ENCODE measurements at regions not wholly inside any gene's neighbourhood (a gene's known extent, or its start where the extent isn't known, plus 50 kb on each side); places are given as distances from the start of the nearest gene placed in this dataset.

- no peaks in the 10 kb centered on the region for H3K36me3 ChIP-seq (ENCODE audit: insufficient read depth, low read length)
- no peak overlapping the region for H2AFZ ChIP-seq (ENCODE audit: low read depth, low read length)
- no peaks in the 10 kb centered on the region for H3K9me3 ChIP-seq (ENCODE audit: low read length)
- no peaks in the 10 kb centered on the region for H3K79me2 ChIP-seq (replicated peaks; ENCODE audit: insufficient read depth, low read length)
- no peak overlapping the region for H3K27ac ChIP-seq (ENCODE audit: low read length)
- TF ChIP-seq POLR2AphosphoS5 (IDR thresholded peaks at IDR 0.05) (peak; percentile 11), RAD21 (conservative IDR thresholded peaks at IDR 0.05) (no peak), REST (IDR thresholded peaks at IDR 0.05; ENCODE audit: borderline replicate concordance) (peak; percentile 49)
- H3K9ac ChIP-seq (ENCODE audit: low read length) = no peak overlapping the region
- H3F3A ChIP-seq (ENCODE audit: insufficient read depth, low read length, poor library complexity, severe bottlenecking) = no peaks in the 10 kb centered on the region
- no peaks in the 10 kb centered on the region for H3K27me3 ChIP-seq (ENCODE audit: insufficient read depth, low read depth, low read length)
- no peaks in the 10 kb centered on the region for H4K20me1 ChIP-seq (ENCODE audit: insufficient read depth)
- H3K4me2 ChIP-seq (ENCODE audit: low read length) = no peak overlapping the region
- no peak overlapping the region for H3K4me3 ChIP-seq (ENCODE audit: low read length)
- H3K9me2 ChIP-seq (ENCODE audit: insufficient read depth, low read length) = no peaks in the 10 kb centered on the region
Measured at GRCh38 chr18:78378983-78379382, 600.6 kb upstream of the SALL3 start.

GRCh38 chr18:78390348-78390951, 589.2 kb upstream of the SALL3 start:
- H3K4me2 ChIP-seq (ENCODE audit: low read length) = no peak overlapping the region
- H3K9me2 ChIP-seq (ENCODE audit: insufficient read depth, low read length) = no peaks in the 10 kb centered on the region
- no peaks in the 10 kb centered on the region for H3F3A ChIP-seq (ENCODE audit: insufficient read depth, low read length, poor library complexity, severe bottlenecking)
- no peak overlapping the region for H3K9ac ChIP-seq (ENCODE audit: low read length)
- H3K4me3 ChIP-seq (ENCODE audit: low read length) = no peak overlapping the region
- H3K9me3 ChIP-seq (ENCODE audit: low read length) = peaks cover 6% of the 10 kb centered on the region
- no peaks in the 10 kb centered on the region for H4K20me1 ChIP-seq (ENCODE audit: insufficient read depth)
- no peaks in the 10 kb centered on the region for H3K27me3 ChIP-seq (ENCODE audit: insufficient read depth, low read depth, low read length)
- no peaks in the 10 kb centered on the region for H3K79me2 ChIP-seq (replicated peaks; ENCODE audit: insufficient read depth, low read length)
- no peaks in the 10 kb centered on the region for H3K36me3 ChIP-seq (ENCODE audit: insufficient read depth, low read length)
- TF ChIP-seq TAF1 (IDR thresholded peaks at IDR 0.05; ENCODE audit: low read depth) (no peak), CTCF (IDR thresholded peaks at IDR 0.05; ENCODE audit: poor library complexity, severe bottlenecking) (no peak), EZH2 (IDR thresholded peaks at IDR 0.05; ENCODE audit: borderline replicate concordance, insufficient read depth, low read length, poor library complexity, severe bottlenecking) (no peak), MXI1 (conservative IDR thresholded peaks at IDR 0.05; ENCODE audit: poor library complexity, severe bottlenecking) (no peak)
- no peak overlapping the region for H2AFZ ChIP-seq (ENCODE audit: low read depth, low read length)
- no peak overlapping the region for H3K27ac ChIP-seq (ENCODE audit: low read length)

GRCh38 chr18:78390952-78391348, 588.7 kb upstream of the SALL3 start:
- no peak overlapping the region for H3K4me2 ChIP-seq (ENCODE audit: low read length)
- H3K4me3 ChIP-seq (ENCODE audit: low read length) = no peak overlapping the region
- TF ChIP-seq TAF1 (IDR thresholded peaks at IDR 0.05; ENCODE audit: low read depth) (no peak), RAD21 (conservative IDR thresholded peaks at IDR 0.05) (no peak), REST (IDR thresholded peaks at IDR 0.05; ENCODE audit: borderline replicate concordance) (no peak), EP300 (conservative IDR thresholded peaks at IDR 0.05; ENCODE audit: poor library complexity, severe bottlenecking) (no peak), EZH2 (IDR thresholded peaks at IDR 0.05; ENCODE audit: borderline replicate concordance, insufficient read depth, low read length, poor library complexity, severe bottlenecking) (no peak), CTCF (IDR thresholded peaks at IDR 0.05; ENCODE audit: poor library complexity, severe bottlenecking) (no peak), MXI1 (conservative IDR thresholded peaks at IDR 0.05; ENCODE audit: poor library complexity, severe bottlenecking) (no peak), SMC3 (conservative IDR thresholded peaks at IDR 0.05; ENCODE audit: poor library complexity) (no peak), POLR2AphosphoS5 (IDR thresholded peaks at IDR 0.05) (no peak)
- no peaks in the 10 kb centered on the region for H3K27me3 ChIP-seq (ENCODE audit: insufficient read depth, low read depth, low read length)
- no peaks in the 10 kb centered on the region for H3K36me3 ChIP-seq (ENCODE audit: insufficient read depth, low read length)
- H3F3A ChIP-seq (ENCODE audit: insufficient read depth, low read length, poor library complexity, severe bottlenecking) = no peaks in the 10 kb centered on the region
- H2AFZ ChIP-seq (ENCODE audit: low read depth, low read length) = no peak overlapping the region
- no peaks in the 10 kb centered on the region for H3K79me2 ChIP-seq (replicated peaks; ENCODE audit: insufficient read depth, low read length)
- H3K27ac ChIP-seq (ENCODE audit: low read length) = no peak overlapping the region
- H3K9me3 ChIP-seq (ENCODE audit: low read length) = peaks cover 6% of the 10 kb centered on the region
- H3K9me2 ChIP-seq (ENCODE audit: insufficient read depth, low read length) = no peaks in the 10 kb centered on the region
- no peak overlapping the region for H3K9ac ChIP-seq (ENCODE audit: low read length)
- H4K20me1 ChIP-seq (ENCODE audit: insufficient read depth) = no peaks in the 10 kb centered on the region
